Ishikawa (cell line): ENCODE measurements at regions not wholly inside any gene's neighbourhood (a gene's known extent, or its start where the extent isn't known, plus 50 kb on each side); places are given as distances from the start of the nearest gene placed in this dataset.

Source experiments
- CREB1 ChIP-seq: IDR thresholded peaks from 2 replicates; pipeline ENCODE4 v1.6.1; 2012; ENCODE audit warnings: low read depth
- EP300 ChIP-seq: IDR thresholded peaks from 2 replicates; pipeline ENCODE4 v1.6.1; 2012; ENCODE audit warnings: borderline replicate concordance
- MAX ChIP-seq: IDR thresholded peaks from 2 replicates; pipeline ENCODE4 v1.6.1; 2012
- NFIC ChIP-seq: IDR thresholded peaks from 2 replicates; pipeline ENCODE4 v1.6.1; 2012
- REST ChIP-seq: IDR thresholded peaks from 2 replicates; pipeline ENCODE4 v1.6.1; 2012; ENCODE audit warnings: low read depth, mild to moderate bottlenecking
- TAF1 ChIP-seq: IDR thresholded peaks from 2 replicates; pipeline ENCODE4 v1.6.1; 2012; ENCODE audit warnings: low read depth, mild to moderate bottlenecking
- USF1 ChIP-seq: IDR thresholded peaks from 2 replicates; pipeline ENCODE4 v1.6.1; 2012

- TF ChIP-seq USF1 (no peak), CREB1 (no peak), EP300 (no peak), REST (no peak), MAX (no peak), NFIC (no peak), TAF1 (no peak)
Observed at GRCh38 chr10:90604636-90605035, 253.2 kb downstream of the HTR7 start.
